Fibroblast of lung (primary cell): ENCODE measurements at regions not wholly inside any gene's neighbourhood (a gene's known extent, or its start where the extent isn't known, plus 50 kb on each side); places are given as distances from the start of the nearest gene placed in this dataset.

ENCODE experiments used
- EZH2 ChIP-seq: IDR thresholded peaks from 2 replicates; pipeline ENCODE4 v1.5.1; 2012; ENCODE audit warnings: low read length, control low read depth, mild to moderate bottlenecking; ENCODE audit errors: missing control alignments
- TF ChIP-seq, protein P1 (sequence below), 2 donors: IDR thresholded peaks in 1 of 2; conservative IDR thresholded peaks in 1 of 2; 1 replicate in 1 of 2; 2 replicates in 1 of 2; pipeline ENCODE4 v1.5.1; 2011 to 2012; ENCODE audit warnings: low read length in 2 of 2, control low read depth in 1 of 2, inconsistent platforms in 1 of 2, low read depth in 1 of 2, mild to moderate bottlenecking in 1 of 2

- no peak for TF ChIP-seq EZH2
- TF ChIP-seq, protein P1, sequence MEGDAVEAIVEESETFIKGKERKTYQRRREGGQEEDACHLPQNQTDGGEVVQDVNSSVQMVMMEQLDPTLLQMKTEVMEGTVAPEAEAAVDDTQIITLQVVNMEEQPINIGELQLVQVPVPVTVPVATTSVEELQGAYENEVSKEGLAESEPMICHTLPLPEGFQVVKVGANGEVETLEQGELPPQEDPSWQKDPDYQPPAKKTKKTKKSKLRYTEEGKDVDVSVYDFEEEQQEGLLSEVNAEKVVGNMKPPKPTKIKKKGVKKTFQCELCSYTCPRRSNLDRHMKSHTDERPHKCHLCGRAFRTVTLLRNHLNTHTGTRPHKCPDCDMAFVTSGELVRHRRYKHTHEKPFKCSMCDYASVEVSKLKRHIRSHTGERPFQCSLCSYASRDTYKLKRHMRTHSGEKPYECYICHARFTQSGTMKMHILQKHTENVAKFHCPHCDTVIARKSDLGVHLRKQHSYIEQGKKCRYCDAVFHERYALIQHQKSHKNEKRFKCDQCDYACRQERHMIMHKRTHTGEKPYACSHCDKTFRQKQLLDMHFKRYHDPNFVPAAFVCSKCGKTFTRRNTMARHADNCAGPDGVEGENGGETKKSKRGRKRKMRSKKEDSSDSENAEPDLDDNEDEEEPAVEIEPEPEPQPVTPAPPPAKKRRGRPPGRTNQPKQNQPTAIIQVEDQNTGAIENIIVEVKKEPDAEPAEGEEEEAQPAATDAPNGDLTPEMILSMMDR (conservative IDR thresholded peaks at IDR 0.05 in 1 of 2, IDR thresholded peaks at IDR 0.05 in 1 of 2; ENCODE audit: low read depth in 1 of 2, low read length in 2 of 2), result no peak
Observed at GRCh38 chr21:24197132-24197643, 1410.1 kb downstream of the MRPL39 start.
